ENCODE measurements at regions not wholly inside any gene's neighbourhood (a gene's known extent, or its start where the extent isn't known, plus 50 kb on each side); places are given as distances from the start of the nearest gene placed in this dataset.

DNA sequence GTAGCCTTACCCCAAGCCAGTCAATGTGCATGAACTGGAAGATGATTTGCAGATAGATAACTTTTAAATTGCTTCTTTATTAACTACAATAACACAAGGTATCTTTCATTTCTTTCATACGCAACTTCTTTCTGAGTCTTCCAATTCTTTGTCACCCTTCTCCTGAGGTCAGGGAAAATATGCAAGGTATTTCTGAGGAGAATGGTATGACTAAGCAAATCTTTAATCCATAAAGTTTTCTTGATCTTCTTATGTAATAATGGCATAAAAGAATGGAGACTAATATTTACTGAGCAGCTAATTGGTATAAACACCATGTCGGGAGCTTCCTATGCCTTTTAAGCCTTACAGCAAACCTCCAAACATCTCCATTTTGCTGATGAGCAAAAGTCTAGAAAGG, 438.9 kb downstream of the KCNJ2 start:
- DNase-seq, result no peak

DNA sequence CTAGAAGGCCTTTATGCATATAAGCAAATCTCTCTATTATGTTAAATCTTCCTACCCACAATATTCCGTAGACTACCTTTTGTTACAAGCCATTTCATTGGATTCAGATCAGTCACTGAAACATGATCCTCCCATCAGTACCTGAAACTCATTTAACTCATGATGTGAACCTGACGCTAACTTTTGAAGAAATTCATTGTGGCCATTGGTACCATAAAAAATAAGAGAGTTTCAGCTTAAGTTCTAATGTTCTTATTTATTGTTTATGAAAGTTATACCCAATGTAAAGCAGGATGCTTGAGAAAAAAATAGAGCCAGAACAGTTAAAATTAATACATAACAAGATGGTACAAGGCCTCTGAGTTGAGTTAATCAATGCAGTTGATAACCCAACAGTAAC, 439.6 kb downstream of the KCNJ2 start:
- DNase-seq, result no peak

DNA sequence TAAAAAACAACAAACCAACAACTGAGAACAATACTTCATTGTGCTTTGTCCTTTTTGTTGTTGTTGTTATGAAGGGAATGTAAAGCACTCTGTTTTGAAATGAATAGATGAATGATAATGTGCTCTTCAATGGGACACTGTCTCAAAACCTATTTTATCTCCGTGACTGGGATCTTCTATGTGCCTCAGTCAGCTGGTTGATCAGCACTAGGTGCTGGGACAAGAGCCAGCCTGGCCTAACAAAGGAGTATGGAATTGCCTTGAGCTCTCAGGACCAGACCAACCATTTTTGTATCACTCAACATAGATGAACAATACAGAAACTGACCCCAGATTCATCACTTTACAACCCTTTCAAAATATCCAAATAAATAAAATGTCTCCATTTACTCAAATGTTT, 440.2 kb downstream of the KCNJ2 start:
- no peak for DNase-seq

DNA sequence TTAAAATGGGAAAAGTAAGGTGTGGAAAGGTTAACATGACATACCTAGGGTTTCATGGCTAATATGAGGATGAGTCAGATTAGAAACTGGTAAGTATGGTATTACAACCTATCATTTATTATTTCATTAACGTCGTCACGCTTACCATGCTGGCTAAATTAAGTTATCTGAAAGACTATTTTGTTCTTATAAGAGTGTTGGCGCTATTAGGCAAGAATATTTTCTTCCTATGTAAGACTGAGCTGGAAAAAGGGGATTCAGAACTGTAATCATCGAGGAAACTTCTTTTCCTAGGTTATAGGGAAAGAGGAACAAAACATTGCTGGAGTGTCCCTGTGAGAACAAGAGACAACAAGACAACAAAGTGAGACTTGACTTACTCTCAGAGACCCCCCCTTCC, 440.8 kb downstream of the KCNJ2 start:
- DNase-seq, result no peak

DNA sequence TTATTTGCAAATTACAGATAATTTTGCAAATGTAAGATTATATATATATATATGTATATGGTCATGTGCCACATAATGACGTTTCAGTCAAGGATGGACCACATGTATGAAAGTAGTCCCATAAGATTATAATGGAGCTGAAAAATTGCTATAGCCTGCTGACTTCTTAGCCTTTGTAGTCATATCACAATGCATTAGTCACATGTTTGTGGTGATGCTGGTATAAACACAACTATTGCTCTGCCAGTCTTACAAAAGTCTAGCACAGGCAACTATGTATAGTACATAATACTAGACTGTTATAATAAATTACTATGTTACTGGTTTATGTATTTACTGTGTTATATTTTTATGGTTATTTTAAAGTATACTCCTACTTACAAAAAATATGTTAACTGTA, 444.3 kb downstream of the KCNJ2 start:
- DNase-seq, result no peak

DNA sequence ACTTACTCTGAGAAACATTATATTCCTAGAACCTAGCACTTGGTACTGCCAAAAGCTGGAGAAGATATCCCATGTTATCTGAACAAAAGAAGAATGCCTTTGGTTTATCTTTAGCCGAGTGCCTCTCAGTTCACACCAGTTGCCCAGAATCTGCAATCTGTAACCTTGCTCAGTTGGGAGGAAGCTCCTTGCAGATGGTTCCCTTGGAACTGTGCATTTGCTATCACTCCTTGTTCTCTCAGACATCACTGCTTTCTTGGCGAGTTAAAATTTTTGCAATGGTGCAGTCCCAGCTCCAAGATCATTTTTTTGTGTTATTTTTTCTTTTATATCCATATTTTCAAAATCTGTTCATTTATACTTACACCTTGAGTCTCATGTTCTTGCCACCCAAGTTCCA, 446.5 kb downstream of the KCNJ2 start:
- no peak for DNase-seq

DNA sequence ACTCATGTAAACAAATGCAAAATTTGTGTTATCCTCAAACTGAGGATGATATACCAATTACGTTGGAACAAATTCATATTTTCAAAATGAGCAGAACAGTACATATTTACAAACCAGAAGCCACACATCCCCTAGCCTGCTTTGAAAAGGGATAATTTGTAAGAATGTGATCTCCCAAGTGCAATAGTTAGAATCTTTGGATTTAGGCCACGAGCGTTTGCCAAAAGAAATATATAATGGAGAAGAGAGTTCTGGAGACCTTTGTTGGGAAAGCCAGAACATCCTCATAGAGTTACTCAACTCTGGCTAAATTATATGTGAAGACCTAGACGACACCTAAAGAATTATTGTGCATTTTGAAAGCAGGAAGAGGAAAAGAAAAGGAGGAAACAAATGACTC, 449.3 kb downstream of the KCNJ2 start:
- no peak for DNase-seq

DNA sequence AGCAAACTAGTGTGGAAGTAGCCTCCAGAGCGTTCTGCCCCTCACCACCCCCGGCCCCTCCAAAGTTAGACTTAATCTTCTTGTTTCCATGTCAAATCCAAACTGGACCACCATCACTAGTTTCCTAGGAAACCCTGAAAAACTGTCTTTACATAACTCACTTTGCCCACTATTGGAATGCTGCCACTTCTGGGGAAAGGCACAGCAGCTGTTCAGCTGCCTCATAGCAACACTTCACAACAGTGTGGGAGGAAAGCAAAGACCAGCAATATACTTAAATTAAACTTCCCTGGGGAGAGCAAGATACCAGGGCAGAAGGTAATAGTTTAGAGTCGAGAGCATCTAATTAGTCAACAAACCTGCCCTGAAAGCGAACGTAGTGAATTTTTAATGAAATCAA, 452.2 kb downstream of the KCNJ2 start:
- DNase-seq, result no peak

DNA sequence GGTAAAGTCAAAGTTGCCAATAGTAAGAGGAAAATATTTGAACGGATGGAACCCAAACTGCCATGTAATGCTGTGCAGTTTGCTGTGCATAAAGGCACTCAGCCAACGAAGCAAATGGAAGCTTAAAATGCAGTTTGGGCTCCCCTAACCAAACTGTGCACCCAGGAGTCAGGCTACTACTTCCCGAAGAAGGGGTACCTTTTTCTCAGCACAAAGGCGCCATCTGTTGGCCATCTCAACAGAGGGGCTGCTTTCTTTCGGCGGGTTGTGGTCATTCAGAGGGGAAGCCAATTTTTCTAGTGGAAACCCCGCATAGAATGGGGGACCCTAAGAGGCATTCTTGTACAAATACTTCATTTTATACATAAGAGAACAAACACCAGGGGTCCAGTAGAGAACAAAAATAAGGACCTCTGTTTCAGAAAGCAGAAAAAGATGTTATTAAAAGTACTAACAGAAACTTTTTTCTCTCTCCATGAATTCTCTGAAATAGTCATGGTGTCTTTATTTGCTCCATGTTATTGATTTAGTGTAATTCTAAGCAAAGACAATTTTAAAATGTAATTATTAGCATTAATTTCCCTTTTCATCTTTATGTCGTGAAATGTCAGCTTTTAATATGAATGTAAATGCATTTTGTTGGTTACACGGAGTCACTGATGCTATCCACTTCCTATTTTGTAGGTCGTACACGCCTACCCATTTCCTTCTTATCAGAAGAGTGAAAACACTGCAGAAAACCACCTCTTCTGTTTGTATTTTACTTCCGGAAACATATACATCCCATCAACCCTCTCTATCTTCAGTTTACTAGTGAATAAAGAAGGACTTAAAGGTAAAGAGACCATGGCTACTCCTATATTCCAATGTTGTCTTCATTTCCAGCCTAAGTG, 453.3 kb downstream of the KCNJ2 start:
- no peak for DNase-seq

DNA sequence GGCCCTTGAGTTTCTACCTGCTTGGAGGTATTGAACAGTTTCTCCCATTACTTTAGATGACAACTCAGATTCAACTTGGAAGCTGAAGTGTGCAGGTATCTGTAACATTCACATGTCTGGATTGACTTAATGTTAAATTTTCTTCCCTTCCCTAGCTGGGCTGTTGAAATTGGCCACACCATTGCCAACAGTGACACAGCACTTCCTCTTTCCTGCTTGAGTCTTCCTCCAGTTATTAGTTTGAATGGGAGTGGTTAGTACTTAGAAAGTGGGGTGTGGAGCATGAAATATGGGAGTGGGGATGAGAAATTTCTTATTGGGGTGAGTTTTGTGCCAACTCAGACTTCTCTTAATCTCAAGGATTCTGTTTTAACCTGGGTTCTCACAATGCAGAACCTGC, 454.9 kb downstream of the KCNJ2 start:
- no peak for DNase-seq

DNA sequence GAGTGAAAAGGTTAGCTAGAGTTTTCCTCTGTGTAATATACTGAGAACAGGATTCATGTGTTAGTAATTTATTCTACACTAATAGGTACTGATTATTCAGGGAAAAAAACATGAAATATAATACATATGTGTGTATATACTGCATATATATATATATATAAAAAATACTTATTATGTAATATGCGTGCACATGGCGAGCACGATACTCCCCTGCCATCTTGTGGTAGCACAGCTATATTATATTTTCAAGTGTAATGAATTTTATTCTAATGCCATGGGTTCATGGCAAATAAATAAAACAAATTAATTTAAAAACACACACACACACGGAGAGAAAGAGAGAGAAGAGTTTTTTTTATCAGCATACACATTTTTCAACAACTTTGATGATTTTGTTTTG, 460.6 kb downstream of the KCNJ2 start:
- DNase-seq, result no peak

DNA sequence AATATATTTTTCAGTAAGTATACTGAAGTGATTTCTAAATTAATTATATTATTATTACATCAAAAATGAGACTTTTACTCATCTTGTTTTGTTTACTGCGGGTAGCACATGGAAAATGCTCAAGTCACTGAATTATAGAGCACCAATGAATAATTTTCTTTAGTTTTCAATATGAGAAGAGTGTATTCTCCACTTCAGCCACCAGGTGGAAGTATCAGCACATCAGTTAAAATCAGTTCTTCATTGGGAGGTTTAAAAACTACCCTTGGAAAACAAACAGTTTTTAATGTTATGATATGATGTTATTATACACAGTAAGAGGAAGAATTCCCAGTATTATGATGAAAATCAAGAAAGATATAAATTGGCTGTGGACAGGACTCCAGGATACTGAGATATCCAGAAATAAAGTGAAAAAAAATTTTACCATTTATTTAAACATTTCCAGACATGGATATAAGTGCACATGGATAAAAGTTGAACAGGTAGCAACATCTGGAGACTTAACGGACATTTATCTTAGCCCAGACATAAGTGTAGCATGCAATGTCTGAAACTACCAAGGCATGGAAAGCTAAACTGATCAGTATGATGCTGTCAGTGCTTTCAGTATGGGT, 467.3 kb downstream of the KCNJ2 start:
- no peak for DNase-seq

DNA sequence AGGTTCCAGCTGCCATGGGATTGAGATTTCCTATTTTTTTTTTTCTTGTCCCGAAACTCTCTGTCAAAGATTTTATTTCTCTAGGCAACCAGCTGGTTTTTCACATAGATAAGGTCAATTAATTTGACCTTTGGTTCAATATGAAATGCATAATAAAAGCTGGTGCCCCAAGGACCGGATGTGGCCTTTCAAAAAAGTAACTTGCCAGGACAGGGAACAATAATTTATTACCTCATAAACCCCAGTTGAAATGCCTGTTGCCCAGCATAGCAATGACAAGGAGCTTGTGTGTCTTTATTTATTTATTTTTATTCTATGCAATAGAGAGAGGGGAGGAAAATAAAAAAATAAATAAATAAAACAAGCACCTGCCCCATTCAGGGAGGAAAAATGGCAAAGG, 472.7 kb downstream of the KCNJ2 start:
- DNase-seq, result no peak

DNA sequence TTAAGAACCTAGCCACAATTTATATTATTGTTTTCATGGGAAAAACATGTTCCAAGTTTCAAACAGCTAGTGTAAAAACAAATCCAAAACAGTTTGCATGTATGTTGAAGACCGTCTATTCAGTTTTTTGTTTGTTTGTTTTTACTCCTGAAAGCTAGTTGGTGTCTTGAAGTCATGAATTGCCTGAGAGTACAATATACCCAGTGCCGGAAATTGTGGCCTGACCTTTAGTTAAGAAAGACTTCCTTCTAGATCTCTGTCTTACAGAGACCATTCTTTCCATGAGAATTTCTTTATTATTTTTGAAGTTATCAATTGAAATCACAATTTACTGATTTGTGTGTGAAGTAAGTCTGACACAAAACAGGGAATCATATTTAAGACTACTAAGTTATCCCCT, 474.8 kb downstream of the KCNJ2 start:
- DNase-seq, result no peak

DNA sequence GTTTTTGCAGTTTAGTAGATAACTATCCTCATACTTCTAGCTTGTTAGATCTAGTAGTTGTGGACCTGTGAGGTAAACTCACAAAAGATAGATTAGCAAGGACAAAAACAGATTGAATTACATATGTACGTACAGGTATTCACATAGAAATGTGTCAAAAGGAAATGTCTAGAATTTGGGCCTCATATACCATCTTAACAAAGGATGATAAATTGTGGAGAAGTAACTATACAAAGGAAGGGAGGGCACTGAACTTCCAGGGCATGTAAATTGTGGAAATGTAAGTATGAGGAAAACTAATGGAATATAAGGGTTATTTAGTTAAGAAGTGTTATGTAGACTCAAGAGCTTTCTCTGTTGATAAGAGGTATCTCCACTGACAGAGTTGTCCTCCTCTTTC, 477.3 kb downstream of the KCNJ2 start:
- DNase-seq, result no peak

DNA sequence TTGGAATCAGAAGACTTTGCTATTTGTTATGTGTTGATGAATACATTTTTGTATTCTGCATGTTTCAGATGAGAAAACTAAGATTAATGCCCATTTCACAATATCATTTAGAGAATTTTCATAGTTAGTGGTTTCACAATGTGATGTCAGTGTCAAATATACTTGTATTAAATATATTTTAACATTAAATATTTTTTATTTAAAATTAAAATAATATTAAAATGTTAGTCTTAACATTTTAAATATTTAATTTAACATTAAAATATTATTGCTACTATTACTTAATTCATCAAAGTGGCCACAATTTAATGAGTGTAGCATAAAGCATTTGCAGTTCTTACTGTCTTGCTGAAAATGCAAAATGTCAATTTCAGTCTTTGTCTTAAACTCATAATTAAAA, 478.8 kb downstream of the KCNJ2 start:
- no peak for DNase-seq

DNA sequence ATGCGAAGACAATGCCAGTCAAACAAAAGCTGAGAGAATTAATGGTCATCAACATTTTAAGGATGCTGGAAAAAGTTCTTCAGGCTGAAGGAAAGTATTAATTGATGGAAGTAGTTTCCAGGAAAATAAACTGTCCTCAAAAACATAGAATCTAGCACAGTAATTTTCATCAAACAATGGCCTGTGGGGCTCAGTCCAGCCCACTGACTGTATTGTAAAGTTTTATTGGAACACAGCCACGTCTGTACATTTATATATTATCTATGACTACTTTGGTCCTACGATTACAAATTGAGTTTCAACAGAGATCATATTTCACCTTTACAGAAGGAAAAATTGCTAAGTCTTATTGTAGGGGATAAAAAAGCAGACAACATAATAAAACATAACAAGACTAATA, 484.5 kb downstream of the KCNJ2 start:
- DNase-seq, result no peak

DNA sequence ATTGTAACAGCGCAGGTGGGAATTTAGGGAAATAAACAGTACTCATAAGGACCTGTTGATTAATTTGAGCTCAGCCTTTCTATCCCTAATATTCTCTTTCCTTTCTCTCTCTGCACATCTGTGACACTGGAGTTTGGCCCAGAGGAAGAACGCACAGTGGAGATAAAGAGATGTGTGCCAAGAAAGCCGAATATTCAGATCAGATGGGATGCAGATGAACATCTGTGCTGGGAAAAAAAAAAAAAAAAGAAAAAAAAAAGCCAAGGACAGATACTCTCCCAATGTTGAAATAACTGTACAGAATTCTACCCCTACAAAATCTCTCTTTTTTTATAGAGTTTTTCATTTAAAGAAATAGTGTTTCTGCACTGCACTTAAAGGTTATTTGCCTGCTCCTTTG, 485.4 kb downstream of the KCNJ2 start:
- DNase-seq, result no peak

DNA sequence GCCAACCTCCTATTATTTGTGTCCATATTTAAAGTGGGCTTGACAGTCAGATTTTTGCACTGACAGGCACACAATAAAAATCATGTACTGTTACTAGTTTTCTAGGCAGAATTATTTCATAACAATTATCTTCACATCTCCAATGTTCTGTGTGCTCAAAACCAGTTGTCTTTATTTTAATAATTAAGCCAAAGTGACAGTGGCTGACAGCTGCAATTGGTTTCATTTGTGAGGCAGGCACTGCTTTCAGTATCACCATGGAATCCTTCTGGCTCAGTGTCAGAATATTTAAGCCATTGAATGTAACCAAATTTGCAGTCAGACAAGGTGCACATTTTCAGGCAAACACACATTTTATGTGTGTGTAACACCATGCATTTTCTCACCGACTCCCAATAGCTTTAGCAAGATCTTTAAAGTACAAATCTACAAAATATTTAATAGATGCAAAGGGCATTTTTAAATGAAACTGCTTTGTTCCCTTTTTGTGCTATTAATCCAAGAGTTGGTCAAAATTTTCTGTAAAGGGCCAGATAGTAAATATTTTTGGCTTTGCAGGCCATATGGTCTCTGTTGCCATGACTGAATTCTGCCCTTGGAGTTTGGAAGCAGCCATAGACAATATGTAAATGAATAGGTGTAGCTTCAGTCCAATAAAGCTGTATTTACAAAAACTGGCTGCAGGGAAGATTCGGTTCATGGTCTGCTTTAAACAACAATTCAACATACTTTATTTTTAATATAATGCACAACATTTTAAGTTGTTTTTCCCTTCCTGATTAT, 486.0 kb downstream of the KCNJ2 start:
- DNase-seq, result no peak

DNA sequence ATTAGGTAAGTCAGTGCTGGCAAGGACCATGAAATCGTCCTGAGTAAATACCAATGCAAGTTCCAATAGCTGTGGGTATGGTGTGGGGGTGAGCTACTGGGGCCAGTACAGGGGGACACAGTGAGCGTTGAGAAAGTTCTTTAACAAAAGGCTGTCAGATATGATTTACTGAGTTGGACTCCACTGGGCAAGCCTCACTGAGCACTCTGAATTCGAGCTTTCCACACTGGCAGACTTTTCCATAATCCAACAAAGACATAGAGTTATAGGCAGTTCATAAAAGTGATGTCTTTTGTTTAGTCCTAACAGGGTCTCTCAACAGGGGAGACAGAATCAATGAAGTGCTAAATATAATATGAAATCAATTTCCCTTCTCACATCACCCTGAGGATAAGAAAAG, 489.0 kb downstream of the KCNJ2 start:
- no peak for DNase-seq

DNA sequence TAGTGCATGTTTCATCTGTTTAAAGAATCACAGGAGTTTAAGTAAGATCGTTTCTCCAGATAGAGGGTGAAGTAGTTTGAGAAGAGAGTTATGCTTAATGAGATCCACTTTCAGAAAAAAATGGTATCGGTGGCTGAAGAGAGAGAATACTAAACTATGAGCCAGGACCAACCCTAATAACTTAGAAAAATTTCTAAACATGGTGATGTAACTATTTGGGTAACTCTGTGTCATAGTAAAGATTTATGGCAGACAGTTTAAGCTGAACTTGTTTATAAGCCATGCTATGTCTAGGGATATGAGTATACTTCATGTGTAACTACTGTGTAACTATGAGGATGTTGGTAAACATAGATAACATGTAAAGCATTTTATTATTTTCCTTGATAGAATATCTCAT, 489.5 kb downstream of the KCNJ2 start:
- DNase-seq, result no peak

DNA sequence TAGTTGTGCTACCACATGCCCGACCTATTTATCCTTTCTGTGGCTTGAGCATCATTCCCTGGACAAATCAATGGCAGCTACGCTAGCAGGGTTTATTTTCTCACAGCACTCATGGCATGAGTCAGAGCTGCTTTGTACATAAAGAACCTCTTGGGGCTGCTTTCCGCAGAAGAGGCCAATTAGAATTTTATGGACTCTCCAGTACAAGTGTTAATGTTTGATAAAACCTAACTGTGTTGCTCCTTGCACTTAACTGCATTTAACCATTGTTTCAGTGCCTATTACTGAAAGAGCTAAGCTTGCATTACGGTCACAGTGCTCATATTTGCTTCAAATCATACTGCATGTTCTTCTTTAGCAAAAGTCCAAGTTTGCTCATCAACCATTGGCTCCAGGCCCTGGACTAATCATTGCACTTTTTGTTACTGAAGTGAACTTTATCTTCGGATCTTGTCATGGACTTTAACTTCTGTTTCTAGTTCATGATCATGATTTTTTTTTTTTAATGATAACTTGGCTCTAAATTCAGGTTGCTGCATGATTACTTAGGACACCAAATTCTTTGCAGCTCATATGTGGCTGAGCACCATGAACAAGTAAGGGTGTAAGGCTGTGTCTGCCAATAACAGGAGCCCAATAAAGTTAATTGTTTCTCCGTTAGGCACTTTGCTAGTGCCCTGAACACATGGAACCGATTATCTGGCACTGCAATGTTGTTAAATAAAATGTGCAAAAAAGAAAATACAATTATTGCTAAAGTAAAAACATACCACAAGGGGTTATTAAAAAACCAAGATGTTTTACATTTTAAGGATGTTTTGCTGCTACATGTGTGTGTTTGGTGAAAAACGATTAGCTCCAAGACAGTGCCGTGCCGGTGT, 492.2 kb downstream of the KCNJ2 start:
- DNase-seq, result no peak
